ENCODE measurements at regions not wholly inside any gene's neighbourhood (a gene's known extent, or its start where the extent isn't known, plus 50 kb on each side); places are given as distances from the start of the nearest gene placed in this dataset.
A peak's percentile ranks its signal among the peaks of the same experiment; 100 is the strongest.

- ATAC-seq (no peak), DNase-seq (ENCODE audit: low read depth in 1 of 2, low spot score in 1 of 2) (peak in 1 of 2 experiments; percentile 37), FAIRE-seq (no peak)
- no peak for TF ChIP-seq NR3C1 (IDR thresholded peaks at IDR 0.05)
- TF ChIP-seq GATA3 (IDR thresholded peaks at IDR 0.05; ENCODE audit: borderline replicate concordance) = no peak
- peak; percentile 93 for TF ChIP-seq TP53 (CRISPR knock-in tag; IDR thresholded peaks at IDR 0.05)
- TF ChIP-seq PBX3 (IDR thresholded peaks at IDR 0.05) = no peak
- TF ChIP-seq BHLHE40 (IDR thresholded peaks at IDR 0.05; ENCODE audit: low read depth, low read length) = no peak
- TF ChIP-seq CBX8 (IDR thresholded peaks at IDR 0.05) = no peak
- Histone ChIP-seq H3K4me1 (no peaks in the 10 kb centered on the region), H3K4me2 (no peak overlapping the region), H3K4me3 (no peak overlapping the region), H3K9me3 (no peaks in the 10 kb centered on the region), H3K27ac (peak overlapping the region; percentile 30 to 39; a peak in 2 of 6 replicates)
- POLR2A ChIA-PET = no interaction called here
- CTCF ChIA-PET = no interaction called here
Measured at GRCh38 chr3:153614563-153614962, 452.5 kb downstream of the RAP2B start.

GRCh38 chr3:153615863-153616262 is 453.8 kb downstream of the RAP2B start:
- ChIA-PET CTCF (interaction anchor here (0.7 kb wide), 1 partner anchor 152 kb away, joined by 3 read pairs; no protein-coding TSS in a partner anchor), POLR2A (no interaction called here)
- 23% methylated on average over 1 of the region's 1 CpG for WGBS (ENCODE audit: missing lambda C conversion rate)
- Histone ChIP-seq H3K4me1 (no peaks in the 10 kb centered on the region), H3K4me2 (no peak overlapping the region), H3K9me3 (peaks cover 3% of the 10 kb centered on the region; the same call in 1 of the 3 replicates), H3K27ac (no peak overlapping the region), H3K4me3 (no peak overlapping the region)
- ATAC-seq = no peak
- no peak for DNase-seq (ENCODE audit: low read depth in 1 of 2, low spot score in 1 of 2)
- FAIRE-seq = no peak
- TF ChIP-seq RFX5 (IDR thresholded peaks at IDR 0.05) (no peak), HOXB13 (CRISPR knock-in tag; IDR thresholded peaks at IDR 0.05; ENCODE audit: low read depth) (no peak), HDAC2 (IDR thresholded peaks at IDR 0.05) (no peak), HOXA7 (CRISPR knock-in tag; IDR thresholded peaks at IDR 0.05) (no peak), SREBF2 (IDR thresholded peaks at IDR 0.05) (no peak), HEYL (CRISPR knock-in tag; IDR thresholded peaks at IDR 0.05) (no peak), GATA3 (IDR thresholded peaks at IDR 0.05; ENCODE audit: borderline replicate concordance) (no peak), ELK1 (IDR thresholded peaks at IDR 0.05; ENCODE audit: low read depth, low read length) (no peak), BHLHE40 (IDR thresholded peaks at IDR 0.05; ENCODE audit: low read depth, low read length) (no peak), ZFP36 (IDR thresholded peaks at IDR 0.05; ENCODE audit: borderline replicate concordance, partially characterized antibody) (no peak), TP53 (CRISPR knock-in tag; IDR thresholded peaks at IDR 0.05) (no peak), NR3C1 (IDR thresholded peaks at IDR 0.05) (no peak), PBX3 (IDR thresholded peaks at IDR 0.05) (no peak), SMC3 (IDR thresholded peaks at IDR 0.05) (no peak), TFCP2L1 (CRISPR knock-in tag; IDR thresholded peaks at IDR 0.05) (no peak), KDM5A (IDR thresholded peaks at IDR 0.05) (no peak), BCL3 (IDR thresholded peaks at IDR 0.05) (no peak)

- no peak overlapping the region for H3K27ac ChIP-seq
- no peak overlapping the region for H3K4me3 ChIP-seq
- no peak for DNase-seq (ENCODE audit: low read depth in 1 of 2, low spot score in 1 of 2)
- ATAC-seq = no peak
- POLR2A ChIA-PET = no interaction called here
- CTCF ChIA-PET = interaction anchor here (1.2 kb wide), 1 partner anchor 17 kb away, joined by 3 read pairs; no protein-coding TSS in a partner anchor
- H3K4me2 ChIP-seq = no peak overlapping the region
- FAIRE-seq = no peak
- H3K9me3 ChIP-seq = peaks cover 3% of the 10 kb centered on the region; the same call in 1 of the 3 replicates
- TF ChIP-seq SREBF2 (IDR thresholded peaks at IDR 0.05) (no peak), ZC3H11A (IDR thresholded peaks at IDR 0.05) (no peak), HDAC2 (IDR thresholded peaks at IDR 0.05) (no peak), PBX3 (IDR thresholded peaks at IDR 0.05) (no peak), FOSB (CRISPR knock-in tag; IDR thresholded peaks at IDR 0.05) (no peak), BCL3 (IDR thresholded peaks at IDR 0.05) (no peak), MAX (IDR thresholded peaks at IDR 0.05) (no peak)
- 0% methylated on average over 1 of the region's 1 CpG for WGBS (ENCODE audit: missing lambda C conversion rate)
- H3K4me1 ChIP-seq = no peaks in the 10 kb centered on the region
Measured at GRCh38 chr3:153617463-153617862, 455.4 kb downstream of the RAP2B start.

Data from A549 (cell line).